ENCODE measurements at regions not wholly inside any gene's neighbourhood (a gene's known extent, or its start where the extent isn't known, plus 50 kb on each side); places are given as distances from the start of the nearest gene placed in this dataset.

DNA sequence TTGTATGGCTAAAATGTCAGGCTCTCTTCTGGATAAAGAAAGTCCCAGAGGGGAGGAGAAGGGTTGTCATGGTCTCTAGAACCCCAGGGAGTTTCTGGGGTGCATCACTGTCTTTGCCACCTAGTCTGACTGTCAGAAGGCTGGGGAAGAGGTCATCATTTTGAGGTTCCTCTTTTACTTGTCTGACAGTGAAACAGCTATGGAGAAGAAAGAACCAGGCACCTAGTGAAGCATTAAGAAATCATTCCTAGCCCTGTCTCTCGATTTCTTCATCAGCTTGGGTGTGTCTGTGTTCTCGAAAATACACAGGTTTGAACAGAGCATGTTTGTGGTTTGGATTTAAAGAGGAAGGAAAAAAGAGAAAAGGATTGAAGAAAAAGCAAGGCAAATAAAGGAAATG lies 158.7 kb upstream of the LRIG3 start:
- H4K8ac ChIP-seq (ENCODE audit: low read depth, low read length): no peak overlapping the region
- H3K4me3 ChIP-seq (ENCODE audit: low read length): no peak overlapping the region
- no peak overlapping the region for H2BK120ac ChIP-seq (ENCODE audit: low read depth, low read length)
- no peak overlapping the region for H2BK5ac ChIP-seq (ENCODE audit: low read length)
- H3K36me3 ChIP-seq (ENCODE audit: control insufficient read depth, insufficient read depth, low read length): no peaks in the 10 kb centered on the region
- no peak overlapping the region for H3K4me2 ChIP-seq (ENCODE audit: low read length)
- no peak overlapping the region for H4K5ac ChIP-seq (ENCODE audit: low read length)
- no peak overlapping the region for H3K4ac ChIP-seq (ENCODE audit: low read depth, low read length)
- no peaks in the 10 kb centered on the region for H3K79me1 ChIP-seq (ENCODE audit: low read length)
- H3K56ac ChIP-seq (ENCODE audit: low read length): no peak overlapping the region
- H2AK5ac ChIP-seq (ENCODE audit: low read length): no peak overlapping the region
- no peak overlapping the region for H3K27ac ChIP-seq (ENCODE audit: low read depth, low read length)
- WGBS (ENCODE audit: extremely low coverage, insufficient coverage, low lambda C conversion rate): no CpG with 5 or more reads among the region's 2 CpGs
- H3K27me3 ChIP-seq (ENCODE audit: insufficient read depth, low read length, poor library complexity): no peaks in the 10 kb centered on the region
- no peak for DNase-seq
- H2BK15ac ChIP-seq (replicated peaks; ENCODE audit: low read depth): no peak overlapping the region
- H3K23ac ChIP-seq (ENCODE audit: low read length): no peak overlapping the region
- H3K4me1 ChIP-seq (ENCODE audit: control insufficient read depth, low read depth, low read length): peaks cover 3% of the 10 kb centered on the region
- no peak overlapping the region for H3K9ac ChIP-seq (ENCODE audit: low read length)
- no peaks in the 10 kb centered on the region for H3K79me2 ChIP-seq (ENCODE audit: control insufficient read depth, insufficient read depth, low read length)
- peak overlapping the region; percentile 87 for H3K18ac ChIP-seq (ENCODE audit: low read length)

DNA sequence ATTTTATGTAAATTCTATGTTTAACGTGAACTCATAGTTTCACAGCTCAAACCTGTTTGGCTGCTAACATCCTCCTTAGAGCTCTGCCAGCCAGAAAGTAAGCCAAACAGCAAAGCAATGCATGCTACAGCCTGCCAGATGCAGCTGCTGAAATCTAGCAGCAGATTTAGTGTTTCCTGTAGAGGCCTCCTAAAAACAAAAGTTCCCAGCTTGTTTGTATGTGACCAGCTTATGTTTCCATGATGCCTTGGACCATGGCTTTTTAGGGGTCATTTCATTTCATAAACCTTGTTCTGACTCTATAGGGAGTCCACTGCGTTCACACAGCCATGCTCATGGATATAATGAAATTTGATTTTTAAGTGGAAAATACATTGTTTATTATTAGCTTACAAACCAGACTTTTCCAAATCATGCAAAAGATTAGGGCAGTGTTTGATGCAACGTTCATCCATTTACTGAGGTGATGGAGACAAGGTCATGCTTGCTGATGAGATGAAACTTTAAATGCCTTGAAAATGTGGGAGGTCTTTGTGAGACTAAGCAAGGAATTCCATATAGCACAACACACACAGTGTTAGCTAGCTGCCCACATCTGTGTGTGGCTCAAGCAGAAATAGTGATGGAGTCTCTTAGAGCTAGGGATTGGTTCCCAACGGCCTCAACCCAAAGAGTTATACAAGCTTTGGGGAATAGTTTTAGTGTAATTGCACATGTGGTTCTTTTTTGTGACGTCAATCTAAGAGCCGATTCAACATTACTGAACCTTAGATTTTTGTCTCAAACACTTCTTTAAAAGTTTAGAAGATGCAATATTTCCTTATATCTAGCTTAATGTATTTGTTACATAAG lies 157.5 kb upstream of the LRIG3 start:
- Histone ChIP-seq H3K56ac (ENCODE audit: low read length) (no peak overlapping the region), H3K18ac (ENCODE audit: low read length) (peak overlapping the region; percentile 90), H4K8ac (ENCODE audit: low read depth, low read length) (no peak overlapping the region), H3K9ac (ENCODE audit: low read length) (no peak overlapping the region), H3K79me2 (ENCODE audit: control insufficient read depth, insufficient read depth, low read length) (no peaks in the 10 kb centered on the region), H3K27me3 (ENCODE audit: insufficient read depth, low read length, poor library complexity) (no peaks in the 10 kb centered on the region), H3K27ac (ENCODE audit: low read depth, low read length) (no peak overlapping the region), H3K23ac (ENCODE audit: low read length) (no peak overlapping the region), H3K4ac (ENCODE audit: low read depth, low read length) (no peak overlapping the region), H3K79me1 (ENCODE audit: low read length) (no peaks in the 10 kb centered on the region), H2BK120ac (ENCODE audit: low read depth, low read length) (no peak overlapping the region), H4K5ac (ENCODE audit: low read length) (no peak overlapping the region), H3K4me2 (ENCODE audit: low read length) (no peak overlapping the region), H2BK15ac (replicated peaks; ENCODE audit: low read depth) (peak overlapping the region; percentile 36), H3K36me3 (ENCODE audit: control insufficient read depth, insufficient read depth, low read length) (no peaks in the 10 kb centered on the region), H2AK5ac (ENCODE audit: low read length) (no peak overlapping the region), H3K4me1 (ENCODE audit: control insufficient read depth, low read depth, low read length) (peaks cover 2% of the 10 kb centered on the region), H3K4me3 (ENCODE audit: low read length) (no peak overlapping the region), H2BK5ac (ENCODE audit: low read length) (no peak overlapping the region)
- DNase-seq: peak; percentile 16
- no CpG with 5 or more reads among the region's 6 CpGs for WGBS (ENCODE audit: extremely low coverage, insufficient coverage, low lambda C conversion rate)

DNA sequence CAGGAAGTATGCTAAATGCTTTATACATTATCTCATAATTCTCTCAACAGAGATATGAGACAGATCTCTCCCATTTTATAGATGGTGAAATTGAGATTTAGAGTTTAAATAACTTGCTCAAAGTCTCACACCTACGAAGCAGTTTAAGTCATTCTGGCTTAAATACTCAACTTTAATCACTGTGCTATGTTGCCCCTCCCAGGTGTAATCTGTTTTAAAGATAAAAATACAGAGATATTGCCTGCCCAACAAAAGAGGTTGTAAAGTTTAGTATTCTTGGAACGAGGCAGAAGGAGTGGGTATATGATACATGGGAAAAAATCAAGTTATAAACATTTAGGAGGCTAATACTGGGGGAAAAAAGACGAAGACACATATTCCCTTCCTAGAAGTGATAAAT lies 156.8 kb upstream of the LRIG3 start:
- no peaks in the 10 kb centered on the region for H3K27me3 ChIP-seq (ENCODE audit: insufficient read depth, low read length, poor library complexity)
- no peaks in the 10 kb centered on the region for H3K79me2 ChIP-seq (ENCODE audit: control insufficient read depth, insufficient read depth, low read length)
- no peak overlapping the region for H3K4me3 ChIP-seq (ENCODE audit: low read length)
- H4K8ac ChIP-seq (ENCODE audit: low read depth, low read length): no peak overlapping the region
- no peak overlapping the region for H2BK5ac ChIP-seq (ENCODE audit: low read length)
- no peak overlapping the region for H3K27ac ChIP-seq (ENCODE audit: low read depth, low read length)
- no peak overlapping the region for H2BK120ac ChIP-seq (ENCODE audit: low read depth, low read length)
- no peak overlapping the region for H2BK15ac ChIP-seq (replicated peaks; ENCODE audit: low read depth)
- H3K4me2 ChIP-seq (ENCODE audit: low read length): no peak overlapping the region
- H3K36me3 ChIP-seq (ENCODE audit: control insufficient read depth, insufficient read depth, low read length): no peaks in the 10 kb centered on the region
- no peak overlapping the region for H3K9ac ChIP-seq (ENCODE audit: low read length)
- H2AK5ac ChIP-seq (ENCODE audit: low read length): no peak overlapping the region
- no CpG with 5 or more reads among the region's 3 CpGs for WGBS (ENCODE audit: extremely low coverage, insufficient coverage, low lambda C conversion rate)
- no peak overlapping the region for H3K23ac ChIP-seq (ENCODE audit: low read length)
- no peak overlapping the region for H3K4ac ChIP-seq (ENCODE audit: low read depth, low read length)
- no peak overlapping the region for H3K56ac ChIP-seq (ENCODE audit: low read length)
- H3K18ac ChIP-seq (ENCODE audit: low read length): peak overlapping the region; percentile 90
- H3K79me1 ChIP-seq (ENCODE audit: low read length): no peaks in the 10 kb centered on the region
- H3K4me1 ChIP-seq (ENCODE audit: control insufficient read depth, low read depth, low read length): peaks cover 2% of the 10 kb centered on the region
- no peak overlapping the region for H4K5ac ChIP-seq (ENCODE audit: low read length)
- no peak for DNase-seq

DNA sequence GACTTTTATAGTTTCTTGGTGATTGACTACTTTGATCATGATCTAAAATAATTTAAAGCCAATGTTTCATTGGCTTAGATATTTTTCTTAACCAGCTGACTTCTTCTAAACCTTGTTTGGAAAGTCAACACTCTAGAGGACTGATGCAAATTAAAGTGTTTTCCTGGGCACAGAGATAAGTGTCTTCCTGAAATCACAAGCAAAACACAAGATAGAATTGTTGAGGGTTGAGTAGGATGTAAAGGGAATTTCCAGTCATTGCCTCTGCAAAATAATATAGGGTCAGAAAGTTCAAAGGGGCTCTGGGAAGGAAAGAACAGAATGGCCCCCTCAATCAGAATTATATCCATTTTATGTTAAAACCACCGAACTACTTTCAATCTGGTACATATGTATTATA lies 156.3 kb upstream of the LRIG3 start:
- H3K9ac ChIP-seq (ENCODE audit: low read length): no peak overlapping the region
- no peaks in the 10 kb centered on the region for H3K27me3 ChIP-seq (ENCODE audit: insufficient read depth, low read length, poor library complexity)
- no peak overlapping the region for H3K4ac ChIP-seq (ENCODE audit: low read depth, low read length)
- H3K18ac ChIP-seq (ENCODE audit: low read length): no peak overlapping the region
- H4K8ac ChIP-seq (ENCODE audit: low read depth, low read length): no peak overlapping the region
- H3K79me1 ChIP-seq (ENCODE audit: low read length): no peaks in the 10 kb centered on the region
- H3K56ac ChIP-seq (ENCODE audit: low read length): no peak overlapping the region
- H3K4me2 ChIP-seq (ENCODE audit: low read length): no peak overlapping the region
- no peak overlapping the region for H3K23ac ChIP-seq (ENCODE audit: low read length)
- H3K4me1 ChIP-seq (ENCODE audit: control insufficient read depth, low read depth, low read length): peaks cover 2% of the 10 kb centered on the region
- no peak overlapping the region for H2BK120ac ChIP-seq (ENCODE audit: low read depth, low read length)
- no peak overlapping the region for H4K5ac ChIP-seq (ENCODE audit: low read length)
- no peak overlapping the region for H2BK15ac ChIP-seq (replicated peaks; ENCODE audit: low read depth)
- no peaks in the 10 kb centered on the region for H3K36me3 ChIP-seq (ENCODE audit: control insufficient read depth, insufficient read depth, low read length)
- no peak overlapping the region for H3K4me3 ChIP-seq (ENCODE audit: low read length)
- DNase-seq: no peak
- no peak overlapping the region for H2AK5ac ChIP-seq (ENCODE audit: low read length)
- H3K27ac ChIP-seq (ENCODE audit: low read depth, low read length): no peak overlapping the region
- no peak overlapping the region for H2BK5ac ChIP-seq (ENCODE audit: low read length)
- no CpG with 5 or more reads among the region's 1 CpG for WGBS (ENCODE audit: extremely low coverage, insufficient coverage, low lambda C conversion rate)
- no peaks in the 10 kb centered on the region for H3K79me2 ChIP-seq (ENCODE audit: control insufficient read depth, insufficient read depth, low read length)

DNA sequence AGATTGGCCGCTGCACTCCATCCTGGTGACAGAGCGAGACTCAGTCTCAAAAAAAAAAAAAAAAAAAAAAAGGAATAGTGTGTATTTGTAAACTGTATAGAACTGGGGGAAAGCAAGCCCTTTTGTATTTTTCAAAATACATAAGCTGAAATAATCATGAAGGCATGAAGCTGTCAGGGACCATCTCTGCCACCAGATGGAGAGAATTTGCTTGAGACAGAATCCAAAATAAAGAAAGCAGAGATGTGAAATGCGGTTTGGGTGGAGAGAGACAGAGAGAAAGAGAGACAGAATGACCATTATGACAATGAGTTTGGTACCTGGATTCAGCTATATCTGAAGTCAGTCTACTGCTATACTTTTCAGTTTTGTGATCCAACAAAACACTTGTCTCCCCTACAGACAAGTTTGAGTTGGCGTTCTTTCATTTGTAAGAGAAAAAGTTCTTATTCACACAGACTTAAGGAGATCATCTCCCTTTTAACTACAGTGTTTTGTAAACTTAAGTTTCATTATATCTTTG lies 155.7 kb upstream of the LRIG3 start:
- no peaks in the 10 kb centered on the region for H3K36me3 ChIP-seq (ENCODE audit: control insufficient read depth, insufficient read depth, low read length)
- H3K18ac ChIP-seq (ENCODE audit: low read length): no peak overlapping the region
- H3K4me1 ChIP-seq (ENCODE audit: control insufficient read depth, low read depth, low read length): peaks cover 2% of the 10 kb centered on the region
- WGBS (ENCODE audit: extremely low coverage, insufficient coverage, low lambda C conversion rate): no CpG with 5 or more reads among the region's 4 CpGs
- H3K4me3 ChIP-seq (ENCODE audit: low read length): no peak overlapping the region
- no peak overlapping the region for H3K23ac ChIP-seq (ENCODE audit: low read length)
- H2AK5ac ChIP-seq (ENCODE audit: low read length): no peak overlapping the region
- H3K56ac ChIP-seq (ENCODE audit: low read length): no peak overlapping the region
- H4K5ac ChIP-seq (ENCODE audit: low read length): no peak overlapping the region
- H2BK120ac ChIP-seq (ENCODE audit: low read depth, low read length): no peak overlapping the region
- H3K4me2 ChIP-seq (ENCODE audit: low read length): no peak overlapping the region
- no peak overlapping the region for H3K9ac ChIP-seq (ENCODE audit: low read length)
- H3K4ac ChIP-seq (ENCODE audit: low read depth, low read length): no peak overlapping the region
- no peak overlapping the region for H4K8ac ChIP-seq (ENCODE audit: low read depth, low read length)
- no peaks in the 10 kb centered on the region for H3K79me2 ChIP-seq (ENCODE audit: control insufficient read depth, insufficient read depth, low read length)
- no peaks in the 10 kb centered on the region for H3K79me1 ChIP-seq (ENCODE audit: low read length)
- peak; percentile 15 for DNase-seq
- H2BK5ac ChIP-seq (ENCODE audit: low read length): no peak overlapping the region
- no peak overlapping the region for H2BK15ac ChIP-seq (replicated peaks; ENCODE audit: low read depth)
- no peaks in the 10 kb centered on the region for H3K27me3 ChIP-seq (ENCODE audit: insufficient read depth, low read length, poor library complexity)
- H3K27ac ChIP-seq (ENCODE audit: low read depth, low read length): no peak overlapping the region

Measured in mesendoderm (in vitro differentiated cells).